ENCODE measurements at regions not wholly inside any gene's neighbourhood (a gene's known extent, or its start where the extent isn't known, plus 50 kb on each side); places are given as distances from the start of the nearest gene placed in this dataset.
"Not testable (repeated sequence)": the region's sequence is repeated elsewhere in the genome, so short reads cannot be mapped to it uniquely, and the experiment has no call there.

GRCh38 chr9:66814038-66814437, 86.5 kb upstream of the ZNF658 start:
- H3K4me1 ChIP-seq; H3K9me3 Mint-ChIP-seq (ENCODE audit: unreplicated experiment); H3K36me3 Mint-ChIP-seq (ENCODE audit: insufficient read depth, unreplicated experiment); DNase-seq; CTCF ChIA-PET; H3K4me1 Mint-ChIP-seq (ENCODE audit: low read depth, unreplicated experiment); H3K27ac Mint-ChIP-seq (ENCODE audit: unreplicated experiment); BruUV-seq (replicated peaks); H3K4me3 ChIP-seq (ENCODE audit: low read depth, low read length); POLR2A ChIA-PET; H3K27me3 ChIP-seq (replicated peaks; ENCODE audit: control insufficient read depth, insufficient read depth, low read length); H3K4me3 Mint-ChIP-seq (ENCODE audit: unreplicated experiment); H3K9me3 ChIP-seq; H3K36me3 ChIP-seq (ENCODE audit: control insufficient read depth, insufficient read depth, low read length); H3K27me3 Mint-ChIP-seq (ENCODE audit: insufficient read depth, unreplicated experiment); intact Hi-C loops (cut with micrococcal nuclease; ENCODE audit: unreplicated experiment): not testable (repeated sequence)

- H3K27ac Mint-ChIP-seq (ENCODE audit: unreplicated experiment); H3K27me3 Mint-ChIP-seq (ENCODE audit: insufficient read depth, unreplicated experiment); intact Hi-C loops (cut with micrococcal nuclease; ENCODE audit: unreplicated experiment); H3K27me3 ChIP-seq (replicated peaks; ENCODE audit: control insufficient read depth, insufficient read depth, low read length); DNase-seq; H3K36me3 Mint-ChIP-seq (ENCODE audit: insufficient read depth, unreplicated experiment); H3K4me1 Mint-ChIP-seq (ENCODE audit: low read depth, unreplicated experiment); H3K4me1 ChIP-seq; H3K36me3 ChIP-seq (ENCODE audit: control insufficient read depth, insufficient read depth, low read length); POLR2A ChIA-PET; CTCF ChIA-PET; H3K9me3 Mint-ChIP-seq (ENCODE audit: unreplicated experiment); H3K9me3 ChIP-seq; BruUV-seq (replicated peaks); H3K4me3 ChIP-seq (ENCODE audit: low read depth, low read length); H3K4me3 Mint-ChIP-seq (ENCODE audit: unreplicated experiment): not testable (repeated sequence)
Observed at GRCh38 chr9:66819510-66819909, 81.0 kb upstream of the ZNF658 start.

GRCh38 chr9:66820014-66820660, 80.4 kb upstream of the ZNF658 start:
- H3K4me3 ChIP-seq (ENCODE audit: low read depth, low read length); H3K4me1 Mint-ChIP-seq (ENCODE audit: low read depth, unreplicated experiment); CTCF ChIA-PET; H3K36me3 ChIP-seq (ENCODE audit: control insufficient read depth, insufficient read depth, low read length); BruUV-seq (replicated peaks); H3K9me3 ChIP-seq; H3K36me3 Mint-ChIP-seq (ENCODE audit: insufficient read depth, unreplicated experiment); H3K4me1 ChIP-seq; DNase-seq; H3K27me3 Mint-ChIP-seq (ENCODE audit: insufficient read depth, unreplicated experiment); H3K4me3 Mint-ChIP-seq (ENCODE audit: unreplicated experiment); H3K9me3 Mint-ChIP-seq (ENCODE audit: unreplicated experiment); H3K27me3 ChIP-seq (replicated peaks; ENCODE audit: control insufficient read depth, insufficient read depth, low read length); POLR2A ChIA-PET; intact Hi-C loops (cut with micrococcal nuclease; ENCODE audit: unreplicated experiment); H3K27ac Mint-ChIP-seq (ENCODE audit: unreplicated experiment): not testable (repeated sequence)

GRCh38 chr9:66824169-66824568, 76.4 kb upstream of the ZNF658 start:
- POLR2A ChIA-PET; H3K4me1 ChIP-seq; H3K4me3 ChIP-seq (ENCODE audit: low read depth, low read length); H3K9me3 ChIP-seq; H3K36me3 ChIP-seq (ENCODE audit: control insufficient read depth, insufficient read depth, low read length); H3K36me3 Mint-ChIP-seq (ENCODE audit: insufficient read depth, unreplicated experiment); intact Hi-C loops (cut with micrococcal nuclease; ENCODE audit: unreplicated experiment); H3K4me1 Mint-ChIP-seq (ENCODE audit: low read depth, unreplicated experiment); DNase-seq; H3K27me3 ChIP-seq (replicated peaks; ENCODE audit: control insufficient read depth, insufficient read depth, low read length); H3K9me3 Mint-ChIP-seq (ENCODE audit: unreplicated experiment); H3K4me3 Mint-ChIP-seq (ENCODE audit: unreplicated experiment); CTCF ChIA-PET; H3K27me3 Mint-ChIP-seq (ENCODE audit: insufficient read depth, unreplicated experiment); H3K27ac Mint-ChIP-seq (ENCODE audit: unreplicated experiment); BruUV-seq (replicated peaks): not testable (repeated sequence)

GRCh38 chr9:66829853-66830252, 70.7 kb upstream of the ZNF658 start:
- POLR2A ChIA-PET; intact Hi-C loops (cut with micrococcal nuclease; ENCODE audit: unreplicated experiment); H3K4me1 Mint-ChIP-seq (ENCODE audit: low read depth, unreplicated experiment); H3K36me3 ChIP-seq (ENCODE audit: control insufficient read depth, insufficient read depth, low read length); H3K27ac Mint-ChIP-seq (ENCODE audit: unreplicated experiment); BruUV-seq (replicated peaks); H3K4me3 Mint-ChIP-seq (ENCODE audit: unreplicated experiment); H3K9me3 Mint-ChIP-seq (ENCODE audit: unreplicated experiment); H3K4me3 ChIP-seq (ENCODE audit: low read depth, low read length); H3K27me3 ChIP-seq (replicated peaks; ENCODE audit: control insufficient read depth, insufficient read depth, low read length); H3K27me3 Mint-ChIP-seq (ENCODE audit: insufficient read depth, unreplicated experiment); H3K9me3 ChIP-seq; H3K4me1 ChIP-seq; CTCF ChIA-PET; H3K36me3 Mint-ChIP-seq (ENCODE audit: insufficient read depth, unreplicated experiment); DNase-seq: not testable (repeated sequence)

GRCh38 chr9:66830777-66831497, 69.6 kb upstream of the ZNF658 start:
- H3K27me3 Mint-ChIP-seq (ENCODE audit: insufficient read depth, unreplicated experiment); POLR2A ChIA-PET; CTCF ChIA-PET; H3K4me1 ChIP-seq; DNase-seq; H3K4me3 ChIP-seq (ENCODE audit: low read depth, low read length); H3K36me3 ChIP-seq (ENCODE audit: control insufficient read depth, insufficient read depth, low read length); H3K9me3 Mint-ChIP-seq (ENCODE audit: unreplicated experiment); intact Hi-C loops (cut with micrococcal nuclease; ENCODE audit: unreplicated experiment); H3K9me3 ChIP-seq; H3K4me3 Mint-ChIP-seq (ENCODE audit: unreplicated experiment); H3K36me3 Mint-ChIP-seq (ENCODE audit: insufficient read depth, unreplicated experiment); H3K27me3 ChIP-seq (replicated peaks; ENCODE audit: control insufficient read depth, insufficient read depth, low read length); BruUV-seq (replicated peaks); H3K27ac Mint-ChIP-seq (ENCODE audit: unreplicated experiment); H3K4me1 Mint-ChIP-seq (ENCODE audit: low read depth, unreplicated experiment): not testable (repeated sequence)

- BruUV-seq (replicated peaks); H3K27ac Mint-ChIP-seq (ENCODE audit: unreplicated experiment); H3K4me1 ChIP-seq; H3K36me3 ChIP-seq (ENCODE audit: control insufficient read depth, insufficient read depth, low read length); CTCF ChIA-PET; H3K27me3 ChIP-seq (replicated peaks; ENCODE audit: control insufficient read depth, insufficient read depth, low read length); POLR2A ChIA-PET; H3K4me3 ChIP-seq (ENCODE audit: low read depth, low read length); H3K4me1 Mint-ChIP-seq (ENCODE audit: low read depth, unreplicated experiment); H3K27me3 Mint-ChIP-seq (ENCODE audit: insufficient read depth, unreplicated experiment); H3K36me3 Mint-ChIP-seq (ENCODE audit: insufficient read depth, unreplicated experiment); H3K9me3 Mint-ChIP-seq (ENCODE audit: unreplicated experiment); intact Hi-C loops (cut with micrococcal nuclease; ENCODE audit: unreplicated experiment); H3K4me3 Mint-ChIP-seq (ENCODE audit: unreplicated experiment); H3K9me3 ChIP-seq; DNase-seq: not testable (repeated sequence)
Observed at GRCh38 chr9:66832222-66832621, 68.3 kb upstream of the ZNF658 start.
